ENCODE measurements at regions not wholly inside any gene's neighbourhood (a gene's known extent, or its start where the extent isn't known, plus 50 kb on each side); places are given as distances from the start of the nearest gene placed in this dataset.
"Not testable (repeated sequence)": the region's sequence is repeated elsewhere in the genome, so short reads cannot be mapped to it uniquely, and the experiment has no call there.

GRCh38 chr2:163155279-163155883, 316.8 kb upstream of the KCNH7 start:
- no peak overlapping the region for H3K4me3 ChIP-seq (ENCODE audit: low read depth, low read length)
- peak; percentile 60 for TF ChIP-seq CTCF (conservative IDR thresholded peaks at IDR 0.05; ENCODE audit: low read depth, low read length)
- no peak for DNase-seq (ENCODE audit: low read depth)

DNA sequence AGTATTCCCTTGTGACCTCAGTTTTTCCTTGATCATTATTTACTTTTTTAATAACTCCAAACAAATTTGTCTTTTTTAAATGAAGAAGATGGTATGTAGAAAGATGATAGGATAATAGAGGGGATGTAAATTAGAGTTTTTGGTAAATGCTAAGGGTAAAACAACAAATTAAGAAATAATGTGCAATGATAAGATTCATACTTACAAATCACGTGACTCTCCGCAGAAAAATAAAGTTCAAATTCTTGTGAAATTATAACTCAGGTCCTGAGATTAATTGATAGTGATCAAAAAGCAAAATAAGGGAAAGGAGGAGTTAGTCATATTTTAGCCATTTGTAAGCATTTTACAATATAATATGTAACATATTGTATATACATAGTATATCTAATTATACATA, 304.1 kb upstream of the KCNH7 start:
- DNase-seq (ENCODE audit: low read depth), result no peak
- H3K4me3 ChIP-seq (ENCODE audit: low read depth, low read length), result no peak overlapping the region
- TF ChIP-seq CTCF (conservative IDR thresholded peaks at IDR 0.05; ENCODE audit: low read depth, low read length), result no peak

- no peak for TF ChIP-seq CTCF (conservative IDR thresholded peaks at IDR 0.05; ENCODE audit: low read depth, low read length)
- DNase-seq (ENCODE audit: low read depth), result no peak
- H3K4me3 ChIP-seq (ENCODE audit: low read depth, low read length), result no peak overlapping the region
Measured at GRCh38 chr2:163138947-163139346, 300.4 kb upstream of the KCNH7 start.

DNA sequence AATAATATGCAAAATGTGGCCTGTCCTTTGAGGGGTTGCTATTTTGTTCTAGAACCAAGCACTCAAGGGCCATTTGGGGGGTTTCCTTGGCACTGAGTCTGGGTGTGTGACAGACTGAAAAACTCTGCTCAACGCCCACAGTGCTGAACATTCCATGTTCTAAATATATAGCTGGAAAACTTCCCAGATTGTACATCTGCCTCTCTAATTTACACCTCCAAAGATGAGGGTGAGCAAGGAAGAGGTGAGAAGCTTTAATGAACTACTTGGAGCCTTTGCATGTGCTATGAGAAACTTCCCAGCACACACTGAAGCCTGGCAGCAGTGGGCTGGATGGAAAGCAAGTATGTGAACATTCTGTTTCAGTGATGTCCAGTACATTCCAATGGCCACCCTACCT, 296.7 kb upstream of the KCNH7 start:
- no peak overlapping the region for H3K4me3 ChIP-seq (ENCODE audit: low read depth, low read length)
- no peak for DNase-seq (ENCODE audit: low read depth)
- no peak for TF ChIP-seq CTCF (conservative IDR thresholded peaks at IDR 0.05; ENCODE audit: low read depth, low read length)

DNA sequence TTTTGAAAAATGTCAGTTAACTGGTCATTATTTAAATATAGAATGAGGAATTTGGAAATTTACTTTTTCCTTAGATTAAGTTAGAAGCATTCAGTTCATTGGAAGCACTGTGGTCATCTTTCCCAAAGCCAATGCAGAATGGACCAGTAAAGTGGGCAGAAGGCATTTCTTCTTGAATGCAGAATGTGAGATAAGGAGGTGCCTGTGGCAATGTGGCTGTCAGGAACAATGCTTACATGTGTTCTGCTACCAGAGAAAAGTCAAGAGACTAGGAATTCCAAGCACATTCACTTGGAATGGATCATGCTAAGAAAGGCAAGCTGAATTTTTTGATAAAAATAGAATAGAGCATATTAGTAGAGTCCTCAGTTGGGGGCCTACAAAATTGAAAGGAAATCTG, 295.0 kb upstream of the KCNH7 start:
- no peak for DNase-seq (ENCODE audit: low read depth)
- TF ChIP-seq CTCF (conservative IDR thresholded peaks at IDR 0.05; ENCODE audit: low read depth, low read length), result no peak
- H3K4me3 ChIP-seq (ENCODE audit: low read depth, low read length), result no peak overlapping the region

DNA sequence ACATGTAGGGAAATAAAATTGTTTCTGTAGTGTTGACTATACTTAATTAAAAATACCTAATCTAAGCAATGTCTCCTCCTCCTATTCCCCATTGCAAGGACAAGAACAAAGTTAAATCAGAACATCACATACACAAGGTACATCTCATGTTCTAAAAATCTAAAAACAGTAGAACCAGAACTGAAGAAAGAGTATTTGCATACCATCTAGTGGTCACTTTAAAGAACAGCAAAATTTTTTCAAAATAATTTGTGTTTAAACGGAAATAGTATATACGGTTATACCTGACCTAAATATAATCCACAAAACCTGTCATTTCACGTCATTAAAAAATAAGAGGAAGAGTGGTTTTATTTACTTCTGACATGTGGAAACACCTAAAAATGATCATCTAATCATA, 294.3 kb upstream of the KCNH7 start:
- H3K4me3 ChIP-seq (ENCODE audit: low read depth, low read length), result no peak overlapping the region
- peak; percentile 53 for TF ChIP-seq CTCF (conservative IDR thresholded peaks at IDR 0.05; ENCODE audit: low read depth, low read length)
- no peak for DNase-seq (ENCODE audit: low read depth)

DNA sequence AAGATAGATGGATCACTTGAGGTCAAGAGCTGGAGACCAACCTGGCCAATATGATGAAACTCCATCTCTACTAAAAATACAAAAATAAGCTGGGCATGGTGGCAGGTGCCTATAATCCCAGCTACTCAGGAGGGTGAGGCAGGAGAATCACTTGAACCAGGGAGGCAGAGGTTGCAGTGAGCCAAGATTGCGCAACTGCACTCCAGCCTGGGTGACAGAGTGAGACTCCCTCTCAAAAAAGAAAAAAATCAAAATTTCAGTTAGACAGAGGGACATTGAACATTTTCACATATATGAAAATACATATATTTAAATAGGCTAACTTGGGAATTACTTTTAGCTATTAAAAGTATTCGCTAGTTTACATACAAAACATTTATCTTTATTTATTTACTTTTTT, 293.6 kb upstream of the KCNH7 start:
- not testable (repeated sequence) for DNase-seq (ENCODE audit: low read depth); H3K4me3 ChIP-seq (ENCODE audit: low read depth, low read length)

Measured in epithelial cell of proximal tubule (primary cell).